Omental fat pad (tissue), 3 donors: ENCODE measurements at regions not wholly inside any gene's neighbourhood (a gene's known extent, or its start where the extent isn't known, plus 50 kb on each side); places are given as distances from the start of the nearest gene placed in this dataset.
"Not testable (repeated sequence)": the region's sequence is repeated elsewhere in the genome, so short reads cannot be mapped to it uniquely, and the experiment has no call there.

ENCODE experiments used
- ATAC-seq: fragments of 150-250 bp; one replicate; pipeline ENCODE4 v1.9.1; 2016; ENCODE audit warnings: mild to moderate bottlenecking, moderate library complexity; ENCODE audit not compliant: low FRiP score
- DNase-seq: peaks from one replicate; pipeline ENCODE4 v3.0.0-alpha.2; 2019; ENCODE audit warnings: low spot score
- CTCF ChIP-seq, 3 donors: fragments of 450-650 bp; IDR thresholded peaks; one replicate each; pipeline ENCODE4 v1.5.1; 2016 to 2017; ENCODE audit warnings: antibody characterized with exemption in 3 of 3, mild to moderate bottlenecking in 3 of 3, moderate library complexity in 2 of 3

- no peak for TF ChIP-seq CTCF (IDR thresholded peaks at IDR 0.05)
- ATAC-seq: no peak
- DNase-seq: no peak
Measured at GRCh38 chr4:154123897-154124296, 335.0 kb upstream of the SFRP2 start.

- ATAC-seq (no peak), DNase-seq (no peak)
- no peak for TF ChIP-seq CTCF (IDR thresholded peaks at IDR 0.05)
Measured at GRCh38 chr4:154120690-154121345, 331.9 kb upstream of the SFRP2 start.

GRCh38 chr4:154120006-154120676 lies 331.3 kb upstream of the SFRP2 start:
- no peak for TF ChIP-seq CTCF (IDR thresholded peaks at IDR 0.05)
- ATAC-seq: no peak
- no peak for DNase-seq

- no peak for TF ChIP-seq CTCF (IDR thresholded peaks at IDR 0.05)
- ATAC-seq: no peak
- DNase-seq: no peak
Measured at GRCh38 chr4:154119317-154119716, 330.4 kb upstream of the SFRP2 start.

GRCh38 chr4:154117726-154118125 lies 328.8 kb upstream of the SFRP2 start:
- not testable (repeated sequence) for DNase-seq, ATAC-seq

- TF ChIP-seq CTCF (IDR thresholded peaks at IDR 0.05): no peak
- DNase-seq (no peak), ATAC-seq (no peak)
Measured at GRCh38 chr4:154107337-154107736, 318.5 kb upstream of the SFRP2 start.

- no peak for DNase-seq
- TF ChIP-seq CTCF (IDR thresholded peaks at IDR 0.05): no peak
- no peak for ATAC-seq
Measured at GRCh38 chr4:154088741-154089140, 299.9 kb upstream of the SFRP2 start.
